ENCODE measurements at regions not wholly inside any gene's neighbourhood (a gene's known extent, or its start where the extent isn't known, plus 50 kb on each side); places are given as distances from the start of the nearest gene placed in this dataset.

DNA sequence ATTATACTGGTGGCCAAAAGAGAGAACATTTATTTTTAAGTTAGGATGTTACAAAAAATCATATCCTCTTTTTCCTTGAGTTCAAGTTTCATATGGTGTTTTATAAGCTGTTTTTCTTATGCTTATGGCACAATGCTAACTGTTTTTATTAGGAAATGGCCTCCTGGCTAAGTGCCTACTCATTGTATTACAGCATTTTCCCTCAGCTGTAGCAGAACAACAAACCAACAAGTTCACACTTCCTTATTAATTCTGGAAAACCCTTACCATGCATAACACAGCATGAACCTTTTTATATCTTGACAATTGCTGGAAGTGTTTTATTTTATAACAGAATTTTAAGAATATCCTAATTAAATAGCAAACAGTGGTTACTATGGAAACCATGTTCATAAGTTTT lies 165.8 kb downstream of the GASK1B start:
- DNase-seq (ENCODE audit: low read depth, low spot score) = no peak
- TF ChIP-seq CTCF (IDR thresholded peaks at IDR 0.05; ENCODE audit: low read depth, low read length) = no peak
- no peak overlapping the region for H3K4me3 ChIP-seq (ENCODE audit: low read depth, low read length)
- in situ Hi-C loops (cut with HindIII; ENCODE audit: low sequenced_read_pairs) = no loop called here

DNA sequence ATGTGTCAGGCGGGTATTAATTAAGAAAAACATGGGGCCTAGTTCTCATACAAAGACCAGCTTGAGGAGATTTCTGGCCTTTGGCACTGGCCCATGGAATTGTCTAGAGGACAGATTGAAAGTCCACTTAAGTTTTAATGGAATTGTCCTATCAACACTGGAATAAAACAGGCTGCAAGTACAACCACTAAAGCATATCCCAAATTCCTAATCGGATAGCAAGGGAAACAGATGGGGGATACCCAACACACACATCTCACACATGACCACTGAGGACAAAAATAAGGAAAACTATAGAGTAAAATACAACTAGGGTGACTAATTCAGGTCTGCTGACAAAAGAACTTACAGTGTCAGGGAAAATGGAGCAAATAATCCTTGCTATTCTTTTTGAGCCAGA lies 167.8 kb downstream of the GASK1B start:
- no peak for DNase-seq (ENCODE audit: low read depth, low spot score)
- H3K4me3 ChIP-seq (ENCODE audit: low read depth, low read length) = no peak overlapping the region
- TF ChIP-seq CTCF (IDR thresholded peaks at IDR 0.05; ENCODE audit: low read depth, low read length) = no peak
- in situ Hi-C loops (cut with HindIII; ENCODE audit: low sequenced_read_pairs) = no loop called here

DNA sequence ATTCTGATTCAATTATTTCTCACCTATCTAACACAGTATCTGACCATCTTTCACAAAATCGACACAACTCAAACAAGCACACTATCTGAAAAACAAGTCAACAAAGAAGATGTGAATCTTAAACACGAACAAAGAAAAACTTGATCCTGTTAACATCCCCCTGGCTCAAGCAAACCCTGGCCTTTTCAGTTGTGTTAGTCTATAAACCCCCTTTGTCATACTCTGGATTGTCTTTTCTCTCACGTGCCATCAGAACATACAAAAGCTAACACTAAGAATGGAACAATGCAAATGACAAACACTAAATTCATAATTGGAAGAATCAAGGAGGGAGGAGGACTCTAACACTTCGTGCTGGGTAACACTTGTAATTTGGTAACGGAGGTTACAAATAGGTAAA lies 168.7 kb downstream of the GASK1B start:
- no peak for DNase-seq (ENCODE audit: low read depth, low spot score)
- H3K4me3 ChIP-seq (ENCODE audit: low read depth, low read length) = no peak overlapping the region
- no peak for TF ChIP-seq CTCF (IDR thresholded peaks at IDR 0.05; ENCODE audit: low read depth, low read length)
- in situ Hi-C loops (cut with HindIII; ENCODE audit: low sequenced_read_pairs) = no loop called here

DNA sequence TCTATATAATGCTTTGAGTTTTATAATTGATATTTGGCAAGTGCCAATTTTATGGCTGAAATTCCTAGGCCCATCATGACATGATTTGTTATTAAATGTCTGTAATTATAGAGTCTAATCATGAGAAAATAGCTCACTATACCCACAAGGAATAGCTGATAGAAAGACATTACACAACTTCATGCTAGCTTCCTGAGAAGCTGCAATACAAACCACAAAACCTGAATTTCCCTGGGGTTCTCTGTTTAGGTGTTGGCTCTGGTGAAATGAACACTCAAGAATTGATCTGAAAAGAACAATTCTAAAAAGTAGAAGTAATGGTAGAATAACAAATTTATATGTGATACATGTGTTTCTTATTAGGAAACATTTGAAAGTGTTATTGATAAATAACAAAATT lies 169.6 kb downstream of the GASK1B start:
- no peak for TF ChIP-seq CTCF (IDR thresholded peaks at IDR 0.05; ENCODE audit: low read depth, low read length)
- DNase-seq (ENCODE audit: low read depth, low spot score) = no peak
- in situ Hi-C loops (cut with HindIII; ENCODE audit: low sequenced_read_pairs) = no loop called here
- H3K4me3 ChIP-seq (ENCODE audit: low read depth, low read length) = no peak overlapping the region

GRCh38 chr4:158002173-158002572 lies 170.7 kb downstream of the GASK1B start:
- DNase-seq (ENCODE audit: low read depth, low spot score) = no peak
- no peak overlapping the region for H3K4me3 ChIP-seq (ENCODE audit: low read depth, low read length)
- TF ChIP-seq CTCF (IDR thresholded peaks at IDR 0.05; ENCODE audit: low read depth, low read length) = no peak
- in situ Hi-C loops (cut with HindIII; ENCODE audit: low sequenced_read_pairs) = no loop called here

GRCh38 chr4:158001756-158002155 lies 171.1 kb downstream of the GASK1B start:
- in situ Hi-C loops (cut with HindIII; ENCODE audit: low sequenced_read_pairs) = no loop called here
- no peak overlapping the region for H3K4me3 ChIP-seq (ENCODE audit: low read depth, low read length)
- TF ChIP-seq CTCF (IDR thresholded peaks at IDR 0.05; ENCODE audit: low read depth, low read length) = no peak
- no peak for DNase-seq (ENCODE audit: low read depth, low spot score)

- no peak for TF ChIP-seq CTCF (IDR thresholded peaks at IDR 0.05; ENCODE audit: low read depth, low read length)
- no peak overlapping the region for H3K4me3 ChIP-seq (ENCODE audit: low read depth, low read length)
- no peak for DNase-seq (ENCODE audit: low read depth, low spot score)
- in situ Hi-C loops (cut with HindIII; ENCODE audit: low sequenced_read_pairs) = no loop called here
These were observed 173.1 kb downstream of the GASK1B start for GRCh38 chr4:157999723-158000122.

All from astrocyte of the spinal cord (primary cell).